Adrenal gland (tissue), 9 donors: ENCODE measurements at regions not wholly inside any gene's neighbourhood (a gene's known extent, or its start where the extent isn't known, plus 50 kb on each side); places are given as distances from the start of the nearest gene placed in this dataset.

ENCODE experiments used
- DNase-seq, 7 donors: peaks; one replicate each; pipeline ENCODE4 v3.0.0-alpha.2; 2019 to 2020
- H3K27ac ChIP-seq, 5 donors: fragments of 200-600 bp; sonication (generic) in 4 of 5; 1 replicate in 3 of 5; 2 replicates in 2 of 5; pipeline versions ENCODE4 v1.5.1 to v1.8.0; 2016 to 2020; ENCODE audit warnings: mild to moderate bottlenecking in 1 of 5
- H3K27me3 ChIP-seq: fragments of 200-600 bp; 2 replicates; pipeline ENCODE4 v1.8.0; 2021
- H3K36me3 ChIP-seq, 2 donors: fragments of 200-600 bp; replicated peaks in 1 of 2; 1 replicate in 1 of 2; 2 replicates in 1 of 2; pipeline versions ENCODE4 v1.5.1 to v1.8.0; 2018 to 2022
- H3K4me1 ChIP-seq, 2 donors: fragments of 200-600 bp; replicated peaks in 1 of 2; 1 replicate in 1 of 2; 2 replicates in 1 of 2; pipeline versions ENCODE4 v1.5.1 to v1.8.0; 2018 to 2021
- H3K4me3 ChIP-seq, 4 donors: fragments of 200-600 bp; sonication (generic) in 3 of 4; one replicate each; pipeline ENCODE4 v1.5.1; 2016 to 2018
- H3K9me3 ChIP-seq, 3 donors: fragments of 200-600 bp; sonication (generic) in 1 of 3; replicated peaks in 1 of 3; 1 replicate in 2 of 3; 2 replicates in 1 of 3; pipeline versions ENCODE4 v1.5.1 to v1.8.0; 2016 to 2021
- CTCF ChIP-seq, 6 experiments: fragments of 450-650 bp in 4 of 6; fragments of 200-600 bp in 2 of 6; sonication (generic) in 1 of 6; IDR thresholded peaks; 1 replicate in 5 of 6; 2 replicates in 1 of 6; pipeline versions ENCODE4 v1.5.1 to v1.8.0; 2016 to 2021; ENCODE audit warnings: antibody characterized with exemption in 6 of 6, mild to moderate bottlenecking in 2 of 6, moderate library complexity in 1 of 6
- POLR2A ChIP-seq, 2 donors: fragments of 450-650 bp; IDR thresholded peaks; one replicate each; pipeline ENCODE4 v1.6.1; 2017; ENCODE audit warnings: antibody characterized with exemption in 2 of 2, mild to moderate bottlenecking in 2 of 2, moderate library complexity in 1 of 2
- WGBS, 4 donors: extraction: QIAGEN DNeasy Blood & Tissue Kit in 2 of 4; methylation state at CpG; one replicate each; pipeline versions ENCODE4 v1.1.5 to v1.1.7; 2013 to 2017; 5-methylcytosine and 5-hydroxymethylcytosine counted together
- intact Hi-C, 2 donors: fragments of 100-400 bp; cut with DNase I; formaldehyde crosslinking; loops; one replicate each; pipeline versions ENCODE4 v1.14.1 to v1.15.0; 2022 to 2023
- donor health status: healthy with polysubstance abuse.
- donor health status: Bipolar disorder and iron deficiency.
- donor health status: DM: yes; HTN: yes; CAD: no.
- donor health status: DM: no; HTN: no; CAD: no.
- donor health status: DM: no; HTN: no; CAD: no.

DNA sequence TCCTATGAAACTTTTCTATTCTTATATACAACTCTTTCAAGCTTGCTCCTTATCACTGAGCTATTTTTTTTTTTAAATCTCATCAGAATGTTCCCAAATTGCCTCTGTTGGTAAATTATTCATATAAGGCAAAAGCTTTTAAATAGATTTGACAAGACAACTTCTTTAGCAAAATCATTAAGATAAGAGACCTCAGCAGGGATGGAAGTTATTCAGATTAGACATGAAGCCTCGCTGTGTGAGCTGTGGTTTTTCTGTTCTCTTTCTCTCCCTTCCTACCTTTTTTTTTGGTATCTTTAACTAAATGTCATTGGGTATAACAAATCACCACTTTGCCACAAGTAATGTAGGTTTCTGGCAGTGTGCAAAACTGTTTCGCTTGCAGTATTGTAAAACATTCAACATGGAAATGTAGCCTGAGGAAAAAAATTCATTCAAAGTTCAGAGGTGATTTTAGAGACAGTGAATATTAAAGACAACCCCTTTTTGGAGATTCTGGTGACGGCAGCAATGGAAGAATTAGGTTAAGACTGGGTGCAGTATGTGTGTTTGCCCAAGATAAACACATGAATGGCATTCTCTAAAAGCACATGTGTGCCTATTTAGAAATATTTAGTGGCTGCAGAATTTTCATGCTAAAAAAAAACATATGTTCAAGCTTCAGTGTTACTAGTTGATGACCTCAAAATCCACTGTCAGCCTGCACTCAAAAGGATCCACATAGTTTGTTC lies 467.1 kb downstream of the ZNF608 start:
- intact Hi-C loops, result no loop called here
- Histone ChIP-seq H3K27ac (no peak overlapping the region), H3K36me3 (no peaks in the 10 kb centered on the region), H3K27me3 (no peaks in the 10 kb centered on the region), H3K9me3 (no peaks in the 10 kb centered on the region), H3K4me3 (no peak overlapping the region), H3K4me1 (no peaks in the 10 kb centered on the region)
- DNase-seq, result no peak
- 79 to 83% (median 82%) methylated on average over 3 of the region's 3 CpGs for WGBS, 4 donors
- TF ChIP-seq CTCF (IDR thresholded peaks at IDR 0.05), result no peak
- TF ChIP-seq POLR2A (IDR thresholded peaks at IDR 0.05), result no peak

DNA sequence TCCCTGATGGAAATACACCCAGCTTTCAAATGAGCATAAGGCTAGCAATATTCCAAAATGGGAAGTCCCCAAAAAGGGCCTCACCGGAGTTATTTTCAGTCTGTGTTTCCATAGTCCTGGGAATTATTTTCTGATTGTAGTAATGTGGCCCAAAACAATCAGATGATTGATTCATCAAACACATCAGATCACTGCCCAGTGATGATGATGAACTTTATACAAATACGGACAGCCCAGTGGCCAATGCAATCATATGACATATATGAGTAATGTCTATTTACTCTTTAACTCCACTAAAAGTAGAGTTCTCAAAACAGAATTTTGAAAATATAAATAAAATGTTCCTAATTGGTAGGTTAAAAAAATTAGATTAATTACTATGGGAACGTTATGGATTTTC lies 467.8 kb downstream of the ZNF608 start:
- TF ChIP-seq POLR2A (IDR thresholded peaks at IDR 0.05) (no peak), CTCF (IDR thresholded peaks at IDR 0.05) (no peak)

DNA sequence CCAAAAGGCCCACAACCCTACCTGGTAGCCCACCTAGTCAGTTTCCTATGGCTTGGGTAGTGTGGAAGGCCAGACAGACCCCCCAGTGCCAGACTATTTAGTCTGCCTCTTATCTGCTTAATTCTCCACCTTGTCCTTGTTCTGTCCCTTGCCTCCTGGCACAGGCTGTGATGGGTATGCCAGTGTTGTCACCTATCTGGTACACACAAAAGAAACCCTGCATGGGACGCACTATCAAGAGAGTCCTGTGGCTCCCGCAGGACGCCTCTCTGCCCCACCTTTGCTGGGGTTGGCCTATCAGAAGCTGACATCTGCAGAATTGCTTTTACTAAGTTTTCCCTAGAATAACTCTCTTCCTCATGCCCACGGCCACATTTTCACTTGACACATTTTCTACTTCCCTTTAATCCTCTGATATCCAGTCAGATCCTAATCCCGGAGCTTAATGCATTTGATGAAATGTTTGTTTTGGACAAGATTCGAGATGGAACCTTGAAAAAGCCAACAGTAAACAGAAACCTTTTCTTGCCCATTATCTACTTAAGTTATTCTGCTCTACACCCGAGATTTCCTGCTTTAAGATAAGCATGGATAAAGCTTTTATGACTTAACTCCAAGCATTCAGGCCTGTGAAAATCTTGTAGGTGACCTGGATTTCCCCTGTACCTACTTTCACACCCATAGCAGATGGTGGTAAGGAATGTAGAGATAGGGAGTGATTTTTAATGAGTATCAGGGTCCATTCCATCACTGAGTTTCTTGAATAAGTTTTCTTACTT lies 468.5 kb downstream of the ZNF608 start:
- H3K9me3 ChIP-seq, result no peaks in the 10 kb centered on the region
- H3K4me1 ChIP-seq, result no peaks in the 10 kb centered on the region
- no peaks in the 10 kb centered on the region for H3K27me3 ChIP-seq
- no peak for TF ChIP-seq POLR2A (IDR thresholded peaks at IDR 0.05)
- TF ChIP-seq CTCF (IDR thresholded peaks at IDR 0.05), result no peak
- no peak overlapping the region for H3K4me3 ChIP-seq
- H3K36me3 ChIP-seq, result no peaks in the 10 kb centered on the region
- intact Hi-C loops, result no loop called here
- 55 to 71% (median 60%) methylated on average over 7 of the region's 7 CpGs for WGBS, 4 donors
- H3K27ac ChIP-seq, result no peak overlapping the region
- no peak for DNase-seq

More for the DNA sequence above, 467.8 kb downstream of the ZNF608 start:
- no peaks in the 10 kb centered on the region for H3K4me1 ChIP-seq
- WGBS, 4 donors, result 81 to 91% (median 84%) methylated on average over 3 of the region's 3 CpGs
- no peak for DNase-seq
- intact Hi-C loops, result no loop called here
- H3K27me3 ChIP-seq, result no peaks in the 10 kb centered on the region
- H3K36me3 ChIP-seq, result no peaks in the 10 kb centered on the region
- H3K4me3 ChIP-seq, result no peak overlapping the region
- H3K27ac ChIP-seq, result no peak overlapping the region
- no peaks in the 10 kb centered on the region for H3K9me3 ChIP-seq

GRCh38 chr5:124276166-124276565 lies 470.3 kb downstream of the ZNF608 start:
- TF ChIP-seq POLR2A (IDR thresholded peaks at IDR 0.05), result no peak
- TF ChIP-seq CTCF (IDR thresholded peaks at IDR 0.05), result no peak
- Histone ChIP-seq H3K27ac (no peak overlapping the region), H3K27me3 (no peaks in the 10 kb centered on the region), H3K4me3 (no peak overlapping the region), H3K4me1 (no peaks in the 10 kb centered on the region), H3K9me3 (no peaks in the 10 kb centered on the region), H3K36me3 (no peaks in the 10 kb centered on the region)
- DNase-seq, result no peak
- WGBS, 4 donors, result 93 to 97% (median 95%) methylated on average over 3 of the region's 3 CpGs
- intact Hi-C loops, result no loop called here
